ENCODE measurements at regions not wholly inside any gene's neighbourhood (a gene's known extent, or its start where the extent isn't known, plus 50 kb on each side); places are given as distances from the start of the nearest gene placed in this dataset.
"Not testable (repeated sequence)": the region's sequence is repeated elsewhere in the genome, so short reads cannot be mapped to it uniquely, and the experiment has no call there.

- no peaks in the 10 kb centered on the region for H3K27me3 Mint-ChIP-seq
- H3K4me3 Mint-ChIP-seq, result no peak overlapping the region
- no peak for DNase-seq
- H3K36me3 Mint-ChIP-seq, result peaks cover 0 to 2% of the 10 kb centered on the region in 2 donors
- H3K27ac Mint-ChIP-seq, result no peak overlapping the region
- ATAC-seq (replicated peaks), result peak; percentile 60 to 79
- peaks cover 0 to 2% of the 10 kb centered on the region in 2 donors for H3K9me3 Mint-ChIP-seq
- peaks cover 12 to 21% of the 10 kb centered on the region in 2 donors for H3K4me1 Mint-ChIP-seq
Measured at GRCh38 chr4:123536225-123536624, 139.6 kb downstream of the SPRY1 start.

GRCh38 chr4:123537906-123538402 is 141.4 kb downstream of the SPRY1 start:
- not testable (repeated sequence) for H3K4me3 Mint-ChIP-seq; H3K36me3 Mint-ChIP-seq; H3K27me3 Mint-ChIP-seq; ATAC-seq (replicated peaks); H3K9me3 Mint-ChIP-seq; H3K27ac Mint-ChIP-seq; DNase-seq
- peaks cover 13 to 26% of the 10 kb centered on the region in 2 donors for H3K4me1 Mint-ChIP-seq

GRCh38 chr4:123545667-123546572 is 149.3 kb downstream of the SPRY1 start:
- peaks cover 3 to 10% of the 10 kb centered on the region in 2 donors for H3K9me3 Mint-ChIP-seq
- peaks cover 2 to 3% of the 10 kb centered on the region in 2 donors for H3K36me3 Mint-ChIP-seq
- no peak overlapping the region for H3K4me3 Mint-ChIP-seq
- H3K27ac Mint-ChIP-seq, result no peak overlapping the region
- DNase-seq (no peak), ATAC-seq (replicated peaks) (no peak)
- no peaks in the 10 kb centered on the region for H3K27me3 Mint-ChIP-seq
- H3K4me1 Mint-ChIP-seq, result peaks cover 2 to 6% of the 10 kb centered on the region in 2 donors

- Mint-ChIP-seq H3K27ac (no peak overlapping the region), H3K9me3 (peaks cover 3 to 10% of the 10 kb centered on the region in 2 donors), H3K4me1 (peaks cover 2 to 6% of the 10 kb centered on the region in 2 donors), H3K36me3 (peaks cover 2 to 3% of the 10 kb centered on the region in 2 donors), H3K27me3 (no peaks in the 10 kb centered on the region), H3K4me3 (no peak overlapping the region)
- no peak for DNase-seq
- ATAC-seq (replicated peaks), result no peak
Measured at GRCh38 chr4:123546573-123547060, 150.0 kb downstream of the SPRY1 start.

- no peak overlapping the region for H3K27ac Mint-ChIP-seq
- H3K27me3 Mint-ChIP-seq, result no peaks in the 10 kb centered on the region
- H3K4me1 Mint-ChIP-seq, result peaks cover 2 to 5% of the 10 kb centered on the region in 2 donors
- peaks cover 2 to 3% of the 10 kb centered on the region in 2 donors for H3K36me3 Mint-ChIP-seq
- ATAC-seq (replicated peaks) (no peak), DNase-seq (no peak)
- H3K4me3 Mint-ChIP-seq, result no peak overlapping the region
- H3K9me3 Mint-ChIP-seq, result peaks cover 3 to 10% of the 10 kb centered on the region in 2 donors
Measured at GRCh38 chr4:123547216-123548165, 150.9 kb downstream of the SPRY1 start.

GRCh38 chr4:123553279-123553678 is 156.7 kb downstream of the SPRY1 start:
- no peak overlapping the region for H3K4me3 Mint-ChIP-seq
- ATAC-seq (replicated peaks) (peak; percentile 51 to 60), DNase-seq (no peak)
- peaks cover 13 to 27% of the 10 kb centered on the region in 2 donors for H3K4me1 Mint-ChIP-seq
- H3K27me3 Mint-ChIP-seq, result peaks cover 0 to 14% of the 10 kb centered on the region in 2 donors
- H3K27ac Mint-ChIP-seq, result peak overlapping the region; percentile 49
- peaks cover 3 to 10% of the 10 kb centered on the region in 2 donors for H3K9me3 Mint-ChIP-seq
- peaks cover 0 to 3% of the 10 kb centered on the region in 2 donors for H3K36me3 Mint-ChIP-seq

- ATAC-seq (replicated peaks) (no peak), DNase-seq (no peak)
- Mint-ChIP-seq H3K9me3 (peaks cover 3 to 10% of the 10 kb centered on the region in 2 donors), H3K4me1 (peaks cover 13 to 27% of the 10 kb centered on the region in 2 donors), H3K4me3 (no peak overlapping the region), H3K27ac (peak overlapping the region; percentile 49), H3K27me3 (peaks cover 0 to 14% of the 10 kb centered on the region in 2 donors), H3K36me3 (peaks cover 0 to 3% of the 10 kb centered on the region in 2 donors)
Measured at GRCh38 chr4:123553733-123554637, 157.4 kb downstream of the SPRY1 start.

- peaks cover 13 to 27% of the 10 kb centered on the region in 2 donors for H3K4me1 Mint-ChIP-seq
Measured at GRCh38 chr4:123554801-123555232, 158.2 kb downstream of the SPRY1 start.

GRCh38 chr4:123555233-123555806 is 158.7 kb downstream of the SPRY1 start:
- no peak overlapping the region for H3K27ac Mint-ChIP-seq
- H3K4me3 Mint-ChIP-seq, result no peak overlapping the region
- no peak for DNase-seq
- peaks cover 0 to 4% of the 10 kb centered on the region in 2 donors for H3K9me3 Mint-ChIP-seq
- H3K4me1 Mint-ChIP-seq, result peaks cover 13 to 27% of the 10 kb centered on the region in 2 donors
- H3K36me3 Mint-ChIP-seq, result no peaks in the 10 kb centered on the region
- H3K27me3 Mint-ChIP-seq, result peaks cover 0 to 14% of the 10 kb centered on the region in 2 donors
- ATAC-seq (replicated peaks), result no peak

More at GRCh38 chr4:123554801-123555232, 158.2 kb downstream of the SPRY1 start:
- ATAC-seq (replicated peaks), result peak; percentile 31 to 33
- DNase-seq, result no peak
- Mint-ChIP-seq H3K9me3 (peaks cover 1 to 5% of the 10 kb centered on the region in 2 donors), H3K36me3 (peaks cover 0 to 1% of the 10 kb centered on the region in 2 donors), H3K27me3 (peaks cover 0 to 14% of the 10 kb centered on the region in 2 donors), H3K4me3 (no peak overlapping the region), H3K27ac (no peak overlapping the region)

- no peak for ATAC-seq (replicated peaks)
- DNase-seq, result no peak
- Mint-ChIP-seq H3K4me3 (no peak overlapping the region), H3K27ac (no peak overlapping the region), H3K36me3 (no peaks in the 10 kb centered on the region), H3K27me3 (peaks cover 0 to 14% of the 10 kb centered on the region in 2 donors), H3K9me3 (no peaks in the 10 kb centered on the region), H3K4me1 (peaks cover 13 to 27% of the 10 kb centered on the region in 2 donors)
Measured at GRCh38 chr4:123555807-123556273, 159.2 kb downstream of the SPRY1 start.

- ATAC-seq (replicated peaks), result no peak
- no peak overlapping the region for H3K27ac Mint-ChIP-seq
- H3K9me3 Mint-ChIP-seq, result no peaks in the 10 kb centered on the region
- no peak for DNase-seq
- H3K27me3 Mint-ChIP-seq, result peaks cover 0 to 14% of the 10 kb centered on the region in 2 donors
- no peak overlapping the region for H3K4me3 Mint-ChIP-seq
- H3K4me1 Mint-ChIP-seq, result peaks cover 13 to 27% of the 10 kb centered on the region in 2 donors
- H3K36me3 Mint-ChIP-seq, result no peaks in the 10 kb centered on the region
Measured at GRCh38 chr4:123556526-123556925, 159.9 kb downstream of the SPRY1 start.

- no peak for DNase-seq
- Mint-ChIP-seq H3K27ac (no peak overlapping the region), H3K4me3 (no peak overlapping the region), H3K36me3 (no peaks in the 10 kb centered on the region), H3K4me1 (peaks cover 13 to 27% of the 10 kb centered on the region in 2 donors), H3K27me3 (peaks cover 0 to 14% of the 10 kb centered on the region in 2 donors), H3K9me3 (no peaks in the 10 kb centered on the region)
- ATAC-seq (replicated peaks), result no peak
Measured at GRCh38 chr4:123557857-123558536, 161.4 kb downstream of the SPRY1 start.
